ENCODE measurements at regions not wholly inside any gene's neighbourhood (a gene's known extent, or its start where the extent isn't known, plus 50 kb on each side); places are given as distances from the start of the nearest gene placed in this dataset.

GRCh38 chr4:124096290-124096689 is 616.2 kb downstream of the ANKRD50 start:
- TF ChIP-seq POLR2A (IDR thresholded peaks at IDR 0.05) (no peak), CTCF (IDR thresholded peaks at IDR 0.05) (no peak)
- Histone ChIP-seq H3K27me3 (no peaks in the 10 kb centered on the region), H3K9me3 (no peaks in the 10 kb centered on the region), H3K27ac (no peak overlapping the region), H3K4me1 (peaks cover 0 to 13% (median 0%) of the 10 kb centered on the region in 3 donors), H3K36me3 (no peaks in the 10 kb centered on the region), H3K4me3 (no peak overlapping the region)
- intact Hi-C loops (cut with DNase I): no loop called here
- DNase-seq: no peak
- WGBS, 2 donors: 67 to 72% methylated on average over 1 of the region's 1 CpG

GRCh38 chr4:124097447-124097846 is 615.1 kb downstream of the ANKRD50 start:
- no peak for TF ChIP-seq POLR2A (IDR thresholded peaks at IDR 0.05)
- TF ChIP-seq CTCF (IDR thresholded peaks at IDR 0.05): no peak
- H3K4me1 ChIP-seq: peaks cover 0 to 9% (median 0%) of the 10 kb centered on the region in 3 donors

GRCh38 chr4:124104101-124104500 is 608.4 kb downstream of the ANKRD50 start:
- Histone ChIP-seq H3K4me1 (peaks cover 0 to 27% (median 6%) of the 10 kb centered on the region in 3 donors), H3K27me3 (no peaks in the 10 kb centered on the region), H3K36me3 (no peaks in the 10 kb centered on the region), H3K4me3 (peak overlapping the region in 1 of 4 donors; percentile 1), H3K9me3 (no peaks in the 10 kb centered on the region), H3K27ac (peak overlapping the region; percentile 2 to 71 (median 44))
- intact Hi-C loops (cut with DNase I): no loop called here
- TF ChIP-seq POLR2A (IDR thresholded peaks at IDR 0.05) (no peak), CTCF (IDR thresholded peaks at IDR 0.05) (peak in 1 of 6 experiments; percentile 41)
- no peak for DNase-seq
- WGBS, 2 donors: 25 to 63% methylated on average over 3 of the region's 3 CpGs

More at GRCh38 chr4:124097447-124097846, 615.1 kb downstream of the ANKRD50 start:
- Histone ChIP-seq H3K27me3 (no peaks in the 10 kb centered on the region), H3K36me3 (no peaks in the 10 kb centered on the region), H3K27ac (no peak overlapping the region), H3K9me3 (no peaks in the 10 kb centered on the region), H3K4me3 (no peak overlapping the region)
- intact Hi-C loops (cut with DNase I): no loop called here
- WGBS, 2 donors: 90 to 92% methylated on average over 1 of the region's 1 CpG
- no peak for DNase-seq

DNA sequence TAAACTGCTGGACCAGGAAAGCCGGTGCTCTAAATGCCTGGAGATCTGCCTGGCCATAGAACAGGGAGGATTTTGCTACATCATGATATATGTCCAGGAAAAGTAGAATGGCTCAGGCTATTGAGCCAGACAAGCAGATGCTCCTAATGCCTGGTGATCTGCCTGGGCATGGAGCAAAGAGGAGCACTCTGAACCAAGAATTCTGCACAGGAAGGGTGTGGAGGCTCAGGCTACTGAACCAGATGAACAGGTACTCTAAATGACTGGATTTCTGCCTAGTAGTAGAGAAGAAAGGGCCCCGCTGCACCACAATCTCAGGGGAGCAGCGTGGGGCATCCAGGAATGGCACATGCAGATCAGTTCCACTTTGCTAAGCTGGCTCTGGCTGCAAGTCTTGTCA is 607.9 kb downstream of the ANKRD50 start:
- intact Hi-C loops (cut with DNase I): no loop called here
- H3K36me3 ChIP-seq: no peaks in the 10 kb centered on the region
- peak overlapping the region; percentile 51 to 71 (median 56) for H3K27ac ChIP-seq
- H3K27me3 ChIP-seq: no peaks in the 10 kb centered on the region
- peaks cover 0 to 27% (median 6%) of the 10 kb centered on the region in 3 donors for H3K4me1 ChIP-seq
- H3K9me3 ChIP-seq: no peaks in the 10 kb centered on the region
- 54% methylated on average over 2 of the region's 3 CpGs; no CpG with 5 or more reads in 1 of the 2 donors for WGBS, 2 donors
- no peak overlapping the region for H3K4me3 ChIP-seq
- DNase-seq: no peak
- TF ChIP-seq POLR2A (IDR thresholded peaks at IDR 0.05) (no peak), CTCF (IDR thresholded peaks at IDR 0.05) (no peak)

GRCh38 chr4:124105212-124105611 is 607.3 kb downstream of the ANKRD50 start:
- H3K27me3 ChIP-seq: no peaks in the 10 kb centered on the region
- no peaks in the 10 kb centered on the region for H3K36me3 ChIP-seq
- peaks cover 0 to 23% (median 6%) of the 10 kb centered on the region in 3 donors for H3K4me1 ChIP-seq
- no peak for TF ChIP-seq CTCF (IDR thresholded peaks at IDR 0.05)
- TF ChIP-seq POLR2A (IDR thresholded peaks at IDR 0.05): no peak
- peak overlapping the region; percentile 51 to 71 (median 56) for H3K27ac ChIP-seq
- DNase-seq: no peak
- H3K9me3 ChIP-seq: no peaks in the 10 kb centered on the region
- 24 to 63% methylated on average over 2 of the region's 2 CpGs for WGBS, 2 donors
- intact Hi-C loops (cut with DNase I): no loop called here
- H3K4me3 ChIP-seq: no peak overlapping the region

All from esophagus squamous epithelium (tissue), 5 donors.